GM12878 (cell line): ENCODE measurements at regions not wholly inside any gene's neighbourhood (a gene's known extent, or its start where the extent isn't known, plus 50 kb on each side); places are given as distances from the start of the nearest gene placed in this dataset.

Source experiments
- ATAC-seq: fragments of 200-7000 bp; cut with Tn5 transposase; 3 replicates; pipeline ENCODE4 v1.9.1; 2020; ENCODE audit warnings: mild to moderate bottlenecking, moderate library complexity
- BruUV-seq: library from RNA; stranded (reverse); fragments of 400-500 nt; replicated peaks from 2 replicates; lab custom pipeline; 2021; lab: Mats Ljungman, UMichigan
- CTCF ChIA-PET: fragments of 300-600 bp; sonication (Branson Sonifier 250); formaldehyde crosslinking; extraction: SDS; loops from one replicate; lab custom pipeline; 2021; ENCODE audit warnings: inconsistent platforms; lab: Yijun Ruan, JAX
- POLR2A ChIA-PET: fragments of 350-600 bp; formaldehyde crosslinking; extraction: SDS; loops from one replicate; lab custom pipeline; 2021; ENCODE audit warnings: inconsistent platforms; lab: Charles Lee
- RAD21 ChIA-PET: fragments of 300-600 bp; sonication (Branson Sonifier 250); formaldehyde crosslinking; loops from one replicate; lab custom pipeline; 2023; ENCODE audit warnings: antibody characterized with exemption; ENCODE audit not compliant: unreplicated experiment; lab: Charles Lee
- SMC1A ChIA-PET: fragments of 300-600 bp; sonication (Branson Sonifier 250); formaldehyde crosslinking; loops from one replicate; lab custom pipeline; 2023; ENCODE audit not compliant: unreplicated experiment, uncharacterized antibody; lab: Charles Lee
- DNase-seq: peaks from one replicate; pipeline ENCODE4 v3.0.0-alpha.2; 2011; ENCODE audit warnings: low read depth, low spot score
- FAIRE-seq: peaks from 3 replicates; lab custom pipeline; 2011; peaks lifted over from hg19 to GRCh38; lab: Jason Lieb, UNC
- H2AFZ ChIP-seq: 2 replicates; pipeline ENCODE4 v1.6.0; 2011; ENCODE audit warnings: low read depth, low read length, control low read depth; ENCODE audit not compliant: control insufficient read depth
- H3K27ac ChIP-seq: 2 replicates; pipeline ENCODE4 v1.5.1; 2011; ENCODE audit warnings: control low read depth; ENCODE audit not compliant: control insufficient read depth, insufficient read depth
- H3K27me3 ChIP-seq, 2 experiments: replicated peaks in 1 of 2; 2 replicates each; pipeline versions ENCODE4 v1.6.0 to v1.6.1; 2011; ENCODE audit warnings: low read length in 1 of 2; ENCODE audit not compliant: control insufficient read depth in 2 of 2, insufficient read depth in 2 of 2
- H3K36me3 ChIP-seq, 2 experiments: 2 replicates each; pipeline ENCODE4 v1.5.1; 2011; ENCODE audit warnings: low read length in 1 of 2; ENCODE audit not compliant: control insufficient read depth in 2 of 2, insufficient read depth in 2 of 2
- H3K4me1 ChIP-seq: 2 replicates; pipeline ENCODE4 v1.6.1; 2011; ENCODE audit warnings: mild to moderate bottlenecking, low read length, moderate library complexity, mixed read lengths; ENCODE audit not compliant: control insufficient read depth, insufficient read depth
- H3K4me2 ChIP-seq: 2 replicates; pipeline ENCODE4 v1.6.0; 2011; ENCODE audit warnings: control low read depth; ENCODE audit not compliant: control insufficient read depth, insufficient read depth
- H3K4me3 ChIP-seq: fragments of 200-600 bp; sonication (generic); 2 replicates; pipeline ENCODE4 v1.5.1; 2016
- H3K79me2 ChIP-seq: 2 replicates; pipeline ENCODE4 v1.6.0; 2011; ENCODE audit warnings: low read length; ENCODE audit not compliant: control insufficient read depth, insufficient read depth
- H3K9ac ChIP-seq: 2 replicates; pipeline ENCODE4 v1.8.0; 2011; ENCODE audit warnings: low read length, control low read depth, mixed read lengths; ENCODE audit not compliant: control insufficient read depth, insufficient read depth
- H3K9me3 ChIP-seq: replicated peaks from 3 replicates; pipeline ENCODE4 v1.5.1; 2011; ENCODE audit warnings: mild to moderate bottlenecking, low read length; ENCODE audit not compliant: control insufficient read depth, insufficient read depth
- H4K20me1 ChIP-seq: 2 replicates; pipeline ENCODE4 v1.6.0; 2011; ENCODE audit not compliant: control insufficient read depth, insufficient read depth
- GABPA ChIP-seq: IDR thresholded peaks from 2 replicates; pipeline ENCODE4 v1.6.1; 2014; ENCODE audit warnings: antibody characterized with exemption, low read depth, mild to moderate bottlenecking, inconsistent platforms
- HDGF ChIP-seq: fragments of 450-650 bp; IDR thresholded peaks from 2 replicates; pipeline ENCODE4 v1.6.1; 2016; ENCODE audit warnings: antibody characterized with exemption
- IRF4 ChIP-seq: IDR thresholded peaks from 2 replicates; pipeline ENCODE4 v1.6.1; 2011; ENCODE audit warnings: low read depth, low read length
- PAX8 ChIP-seq: fragments of 450-650 bp; IDR thresholded peaks from 2 replicates; pipeline ENCODE4 v1.6.1; 2017; ENCODE audit warnings: mild to moderate bottlenecking, moderate library complexity
- TCF3 ChIP-seq: IDR thresholded peaks from 2 replicates; pipeline ENCODE4 v1.6.1; 2012; ENCODE audit warnings: low read depth, mild to moderate bottlenecking, low read length, borderline replicate concordance; ENCODE audit not compliant: insufficient read depth
- WGBS: methylation state at CpG from one replicate; pipeline ENCODE4 v1.1.6; 2016; ENCODE audit warnings: low lambda C conversion rate; ENCODE audit not compliant: insufficient replicate concordance, insufficient coverage; ENCODE audit errors: missing lambda C conversion rate; 5-methylcytosine and 5-hydroxymethylcytosine counted together
- in situ Hi-C: fragments of 300-500 bp; cut with MboI; formaldehyde crosslinking; loops from 9 replicates; pipeline ENCODE4 v1.14.3; 2018; ENCODE audit warnings: mixed read lengths
- intact Hi-C: fragments of 100-400 bp; cut with micrococcal nuclease; formaldehyde crosslinking; loops from one replicate; pipeline ENCODE4 v1.14.2; 2022; ENCODE audit not compliant: unreplicated experiment
- TF ChIP-seq, protein P1 (sequence below): fragments of 150-350 bp; IDR thresholded peaks from 2 replicates; pipeline ENCODE4 v1.6.1; 2014; ENCODE audit warnings: mild to moderate bottlenecking, low read depth, low read length

DNA sequence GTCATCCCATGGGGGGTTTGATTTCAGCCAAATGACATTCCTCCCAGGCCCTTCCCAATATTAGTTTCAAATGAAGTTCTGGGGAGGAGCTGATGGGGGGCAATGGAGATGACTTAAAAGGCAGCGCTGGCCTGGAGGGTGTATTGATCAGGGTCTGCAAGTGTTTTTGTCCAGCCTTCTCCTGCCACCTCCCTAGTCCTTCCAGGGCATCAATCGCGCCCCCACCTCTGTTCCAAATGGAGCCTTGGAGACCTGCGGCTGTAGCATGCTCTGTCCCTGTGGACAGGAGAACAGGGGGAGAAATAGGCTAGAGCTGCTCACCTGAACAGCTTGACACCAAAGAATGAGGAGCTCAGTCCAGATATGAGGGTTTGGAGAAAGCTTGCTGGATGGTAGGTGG is 386.8 kb upstream of the PODXL start:
- in situ Hi-C loops: no loop called here
- CTCF ChIA-PET: interaction anchor here (0.9 to 2.4 kb wide), 3 partner anchors 22 to 256 kb away, joined by 3 to 9 read pairs (median 4); no protein-coding TSS in a partner anchor
- WGBS: 64% methylated on average over 4 of the region's 4 CpGs

More for the DNA sequence above, 386.8 kb upstream of the PODXL start:
- Histone ChIP-seq H3K9ac (no peak overlapping the region), H3K4me2 (no peak overlapping the region), H3K9me3 (no peaks in the 10 kb centered on the region; the same call in 2 of the 3 replicates), H3K4me1 (no peaks in the 10 kb centered on the region; the same call in 1 of the 2 replicates), H4K20me1 (no peaks in the 10 kb centered on the region), H3K27me3 (peaks cover 1 to 3% of the 10 kb centered on the region in 2 experiments; a peak in 1 of 4 replicates), H3K4me3 (no peak overlapping the region), H2AFZ (no peak overlapping the region), H3K36me3 (no peaks in the 10 kb centered on the region), H3K27ac (no peak overlapping the region), H3K79me2 (no peaks in the 10 kb centered on the region)
- ATAC-seq (no peak), FAIRE-seq (no peak), DNase-seq (no peak)
- SMC1A ChIA-PET: no interaction called here
- intact Hi-C loops: loop anchor here (10.0 kb wide), 1 partner anchor 642 kb away; no protein-coding TSS in a partner anchor
- TF ChIP-seq, protein P1, sequence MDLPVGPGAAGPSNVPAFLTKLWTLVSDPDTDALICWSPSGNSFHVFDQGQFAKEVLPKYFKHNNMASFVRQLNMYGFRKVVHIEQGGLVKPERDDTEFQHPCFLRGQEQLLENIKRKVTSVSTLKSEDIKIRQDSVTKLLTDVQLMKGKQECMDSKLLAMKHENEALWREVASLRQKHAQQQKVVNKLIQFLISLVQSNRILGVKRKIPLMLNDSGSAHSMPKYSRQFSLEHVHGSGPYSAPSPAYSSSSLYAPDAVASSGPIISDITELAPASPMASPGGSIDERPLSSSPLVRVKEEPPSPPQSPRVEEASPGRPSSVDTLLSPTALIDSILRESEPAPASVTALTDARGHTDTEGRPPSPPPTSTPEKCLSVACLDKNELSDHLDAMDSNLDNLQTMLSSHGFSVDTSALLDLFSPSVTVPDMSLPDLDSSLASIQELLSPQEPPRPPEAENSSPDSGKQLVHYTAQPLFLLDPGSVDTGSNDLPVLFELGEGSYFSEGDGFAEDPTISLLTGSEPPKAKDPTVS: no peak
- TF ChIP-seq HDGF (no peak), TCF3 (no peak), IRF4 (no peak), GABPA (no peak), PAX8 (no peak)
- BruUV-seq: no TSS peak
- POLR2A ChIA-PET: no interaction called here
- RAD21 ChIA-PET: no interaction called here
